ENCODE measurements at regions not wholly inside any gene's neighbourhood (a gene's known extent, or its start where the extent isn't known, plus 50 kb on each side); places are given as distances from the start of the nearest gene placed in this dataset.

DNA sequence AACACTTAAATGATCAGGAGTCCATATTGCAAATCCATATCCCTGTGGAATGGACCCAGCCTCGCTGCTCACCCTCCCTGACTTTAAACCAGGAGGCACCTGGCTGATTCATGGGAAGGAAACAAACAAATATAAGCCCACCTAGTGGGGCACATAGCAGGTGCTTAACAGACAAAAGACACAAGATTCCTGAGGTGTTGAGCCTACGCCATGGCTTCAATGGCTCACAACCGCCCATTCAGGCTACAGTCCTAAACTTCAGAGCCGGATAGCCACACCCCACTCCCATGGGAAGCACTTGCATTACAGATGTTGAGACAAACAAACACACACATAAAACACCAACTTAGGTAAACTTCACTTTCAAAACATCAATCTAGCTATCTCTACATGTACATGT lies 359.9 kb downstream of the ICE1 start:
- H3K27ac Mint-ChIP-seq, result no peak overlapping the region
- H3K4me1 Mint-ChIP-seq, result no peaks in the 10 kb centered on the region
- Histone ChIP-seq H3K4me3 (ENCODE audit: low read length in 2 of 2) (no peak overlapping the region), H3K4me1 (ENCODE audit: insufficient read depth, low read length) (no peaks in the 10 kb centered on the region), H3K27ac (ENCODE audit: low read depth, low read length) (no peak overlapping the region), H3K9me3 (ENCODE audit: control insufficient read depth in 1 of 2, low read length in 2 of 2) (no peaks in the 10 kb centered on the region), H3K27me3 (ENCODE audit: insufficient read depth, low read length) (no peaks in the 10 kb centered on the region), H3K36me3 (ENCODE audit: insufficient read depth, low read length) (no peaks in the 10 kb centered on the region)
- no peak overlapping the region for H3K4me3 Mint-ChIP-seq
- ChIA-PET CTCF (ENCODE audit: partially characterized antibody) (no interaction called here), POLR2A (ENCODE audit: partially characterized antibody) (no interaction called here)
- H3K36me3 Mint-ChIP-seq, result no peaks in the 10 kb centered on the region
- no peaks in the 10 kb centered on the region for H3K27me3 Mint-ChIP-seq
- intact Hi-C loops (cut with micrococcal nuclease), result no loop called here
- DNase-seq, result no peak
- H3K9me3 Mint-ChIP-seq, result peaks cover 2 to 16% (median 7%) of the 10 kb centered on the region in 8 donors

DNA sequence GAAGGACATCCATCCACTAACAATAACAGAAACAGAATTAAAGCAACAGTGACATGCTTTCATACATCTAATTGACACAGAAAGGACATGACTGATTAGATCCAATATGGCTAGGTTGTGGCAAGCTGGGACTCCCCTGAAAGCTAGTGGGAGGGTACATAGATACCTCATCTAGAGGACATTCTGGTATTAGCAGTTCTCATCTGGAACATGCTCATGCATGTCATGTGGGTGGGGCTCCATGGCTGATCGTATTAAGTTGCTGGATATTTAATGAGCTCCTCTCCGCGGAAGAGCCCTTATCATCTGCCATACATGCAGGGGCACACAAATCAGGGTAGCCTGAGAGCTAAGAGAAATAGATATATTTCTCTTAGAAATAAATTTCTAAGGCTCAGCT lies 358.9 kb downstream of the ICE1 start:
- DNase-seq, result no peak
- Mint-ChIP-seq H3K27me3 (no peaks in the 10 kb centered on the region), H3K4me1 (no peaks in the 10 kb centered on the region), H3K36me3 (no peaks in the 10 kb centered on the region), H3K4me3 (no peak overlapping the region), H3K9me3 (peaks cover 0 to 7% (median 2%) of the 10 kb centered on the region in 8 donors), H3K27ac (no peak overlapping the region)
- intact Hi-C loops (cut with micrococcal nuclease), result no loop called here
- Histone ChIP-seq H3K36me3 (ENCODE audit: insufficient read depth, low read length) (no peaks in the 10 kb centered on the region), H3K9me3 (ENCODE audit: control insufficient read depth in 1 of 2, low read length in 2 of 2) (no peaks in the 10 kb centered on the region), H3K4me1 (ENCODE audit: insufficient read depth, low read length) (no peaks in the 10 kb centered on the region), H3K4me3 (ENCODE audit: low read length in 2 of 2) (no peak overlapping the region), H3K27ac (ENCODE audit: low read depth, low read length) (no peak overlapping the region), H3K27me3 (ENCODE audit: insufficient read depth, low read length) (no peaks in the 10 kb centered on the region)
- POLR2A ChIA-PET (ENCODE audit: partially characterized antibody), result no interaction called here
- CTCF ChIA-PET (ENCODE audit: partially characterized antibody), result no interaction called here

DNA sequence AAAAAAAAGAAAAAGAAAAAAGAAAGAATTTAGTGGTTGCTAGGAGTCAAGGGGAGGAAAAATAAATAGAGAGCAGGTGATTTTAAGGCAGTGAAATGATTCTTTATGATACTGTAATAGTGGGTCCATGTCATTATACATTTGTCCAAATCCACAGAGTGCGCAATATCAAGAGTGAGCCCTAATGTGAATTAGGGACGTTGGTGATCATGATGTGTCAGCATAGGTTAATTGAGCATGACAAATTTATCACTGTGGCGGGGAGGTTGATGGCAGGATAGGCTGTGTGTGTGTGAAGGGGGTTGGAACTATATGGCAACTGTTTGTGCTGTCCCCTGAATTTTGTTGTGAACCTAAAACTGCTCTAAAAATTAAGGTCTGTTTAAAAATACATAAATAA lies 357.8 kb downstream of the ICE1 start:
- ChIA-PET POLR2A (ENCODE audit: partially characterized antibody) (no interaction called here), CTCF (ENCODE audit: partially characterized antibody) (no interaction called here)
- intact Hi-C loops (cut with micrococcal nuclease), result no loop called here
- no peaks in the 10 kb centered on the region for H3K27me3 ChIP-seq (ENCODE audit: insufficient read depth, low read length)
- Mint-ChIP-seq H3K9me3 (peaks cover 0 to 2% (median 0%) of the 10 kb centered on the region in 8 donors), H3K27ac (no peak overlapping the region), H3K4me1 (no peaks in the 10 kb centered on the region), H3K36me3 (no peaks in the 10 kb centered on the region), H3K27me3 (peaks cover 0 to 1% of the 10 kb centered on the region in 2 donors), H3K4me3 (no peak overlapping the region)
- no peaks in the 10 kb centered on the region for H3K36me3 ChIP-seq (ENCODE audit: insufficient read depth, low read length)
- DNase-seq, result no peak
- H3K9me3 ChIP-seq (ENCODE audit: control insufficient read depth in 1 of 2, low read length in 2 of 2), result no peaks in the 10 kb centered on the region
- H3K4me1 ChIP-seq (ENCODE audit: insufficient read depth, low read length), result no peaks in the 10 kb centered on the region
- H3K4me3 ChIP-seq (ENCODE audit: low read length in 2 of 2), result no peak overlapping the region
- H3K27ac ChIP-seq (ENCODE audit: low read depth, low read length), result no peak overlapping the region

DNA sequence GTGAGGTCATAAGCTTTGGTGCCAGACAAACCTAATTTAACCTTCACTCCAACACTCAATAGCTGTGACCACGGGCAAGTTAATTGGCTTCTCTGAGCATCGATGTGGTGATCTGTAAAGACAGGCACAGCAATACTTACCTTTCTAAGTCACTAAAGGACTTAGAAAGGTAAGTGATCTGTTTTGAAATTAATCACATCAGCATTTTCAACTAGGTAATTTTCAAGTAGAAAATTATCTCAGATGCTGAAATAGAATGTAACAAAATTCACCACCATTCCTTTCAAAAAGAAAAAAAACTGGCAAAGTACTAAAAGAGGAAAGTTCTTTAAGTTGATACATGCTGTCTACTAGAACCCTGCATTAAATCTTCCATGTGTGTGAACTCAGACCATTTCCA lies 354.5 kb downstream of the ICE1 start:
- Histone ChIP-seq H3K27ac (ENCODE audit: low read depth, low read length) (no peak overlapping the region), H3K36me3 (ENCODE audit: insufficient read depth, low read length) (no peaks in the 10 kb centered on the region), H3K4me3 (ENCODE audit: low read length in 2 of 2) (no peak overlapping the region), H3K27me3 (ENCODE audit: insufficient read depth, low read length) (no peaks in the 10 kb centered on the region), H3K9me3 (ENCODE audit: control insufficient read depth in 1 of 2, low read length in 2 of 2) (no peaks in the 10 kb centered on the region), H3K4me1 (ENCODE audit: insufficient read depth, low read length) (no peaks in the 10 kb centered on the region)
- Mint-ChIP-seq H3K4me3 (no peak overlapping the region), H3K36me3 (no peaks in the 10 kb centered on the region), H3K4me1 (no peaks in the 10 kb centered on the region), H3K27me3 (peaks cover 1 to 2% of the 10 kb centered on the region in 2 donors), H3K27ac (no peak overlapping the region), H3K9me3 (peaks cover 0 to 2% (median 0%) of the 10 kb centered on the region in 8 donors)
- DNase-seq, result no peak
- CTCF ChIA-PET (ENCODE audit: partially characterized antibody), result no interaction called here
- intact Hi-C loops (cut with micrococcal nuclease), result no loop called here
- POLR2A ChIA-PET (ENCODE audit: partially characterized antibody), result no interaction called here

DNA sequence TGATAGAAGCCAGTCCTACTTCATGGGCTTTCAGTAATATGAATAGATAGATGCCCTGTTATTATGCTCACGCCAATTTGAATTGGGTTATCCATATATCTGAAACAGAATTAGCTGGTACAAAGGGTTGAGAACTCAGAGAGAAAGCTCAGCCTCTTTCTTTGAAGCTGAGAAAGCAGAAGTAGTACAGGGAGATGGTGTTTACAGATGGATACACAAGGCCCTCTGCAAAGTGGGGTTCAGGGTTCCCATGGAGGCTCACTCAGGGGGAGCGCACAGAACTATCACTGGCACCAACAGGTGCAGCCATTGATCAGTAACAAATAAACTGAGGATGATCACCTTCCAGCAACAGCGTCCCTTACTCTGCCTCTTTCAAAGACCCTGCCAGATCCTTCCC lies 349.7 kb downstream of the ICE1 start:
- H3K36me3 Mint-ChIP-seq, result no peaks in the 10 kb centered on the region
- CTCF ChIA-PET (ENCODE audit: partially characterized antibody), result no interaction called here
- no peaks in the 10 kb centered on the region for H3K9me3 Mint-ChIP-seq
- intact Hi-C loops (cut with micrococcal nuclease), result no loop called here
- no peak overlapping the region for H3K4me3 Mint-ChIP-seq
- Histone ChIP-seq H3K36me3 (ENCODE audit: insufficient read depth, low read length) (no peaks in the 10 kb centered on the region), H3K27me3 (ENCODE audit: insufficient read depth, low read length) (no peaks in the 10 kb centered on the region), H3K9me3 (ENCODE audit: control insufficient read depth in 1 of 2, low read length in 2 of 2) (no peaks in the 10 kb centered on the region), H3K27ac (ENCODE audit: low read depth, low read length) (no peak overlapping the region), H3K4me3 (ENCODE audit: low read length in 2 of 2) (no peak overlapping the region), H3K4me1 (ENCODE audit: insufficient read depth, low read length) (no peaks in the 10 kb centered on the region)
- no peaks in the 10 kb centered on the region for H3K4me1 Mint-ChIP-seq
- no peak for DNase-seq
- POLR2A ChIA-PET (ENCODE audit: partially characterized antibody), result no interaction called here
- H3K27me3 Mint-ChIP-seq, result peaks cover 1 to 4% of the 10 kb centered on the region in 2 donors
- no peak overlapping the region for H3K27ac Mint-ChIP-seq

DNA sequence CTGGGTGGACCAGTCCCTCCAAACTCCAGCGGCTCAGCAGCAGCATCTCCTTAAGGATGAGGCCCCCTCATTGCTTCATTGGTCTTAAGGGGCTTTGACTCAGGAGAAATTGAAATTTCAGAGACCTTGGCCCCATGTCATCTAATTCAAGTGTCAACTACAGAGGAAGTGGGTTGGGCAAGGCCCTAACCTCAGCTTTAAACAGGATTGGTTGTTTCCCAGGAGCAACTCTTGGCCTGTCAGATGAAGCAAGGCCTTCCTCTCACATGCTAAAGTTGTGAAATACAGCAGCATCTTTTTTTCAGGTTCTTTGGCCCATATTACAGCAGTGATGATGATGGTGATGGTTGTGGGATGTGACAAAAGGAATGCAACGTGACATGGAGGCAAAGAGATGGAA lies 348.3 kb downstream of the ICE1 start:
- peaks cover 0 to 3% (median 0%) of the 10 kb centered on the region in 8 donors for H3K9me3 Mint-ChIP-seq

DNA sequence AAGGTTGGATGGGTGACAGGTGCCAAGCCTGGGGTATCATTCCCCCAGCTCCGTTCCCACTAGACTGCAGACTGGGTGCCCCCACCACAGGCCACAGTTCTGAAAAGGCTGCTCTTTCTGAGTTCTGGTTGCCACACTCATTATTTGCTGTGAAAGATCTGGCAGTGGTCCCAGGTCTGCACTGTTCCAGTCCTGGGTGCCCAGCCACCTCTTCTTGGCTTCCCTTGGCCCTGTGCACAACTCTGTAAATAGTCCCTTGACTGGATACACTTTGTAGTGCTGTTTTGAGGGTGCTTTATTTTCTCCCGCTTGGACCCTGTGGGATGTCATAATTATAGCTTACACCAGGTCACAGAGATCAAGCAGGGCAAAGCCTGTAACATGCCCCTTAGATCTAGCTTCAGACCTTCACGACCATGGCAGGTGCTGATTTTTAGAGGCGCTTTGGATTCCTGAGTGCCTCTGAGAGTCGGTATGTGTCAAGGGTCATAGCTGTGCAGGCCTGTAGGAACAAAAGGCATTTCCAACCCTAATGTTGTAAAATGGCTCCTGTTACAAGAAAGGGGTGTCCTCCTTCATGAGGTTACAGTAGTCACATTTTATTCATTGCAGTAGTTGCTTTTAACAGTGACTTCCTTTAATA lies 344.9 kb downstream of the ICE1 start:
- H3K36me3 Mint-ChIP-seq, result no peaks in the 10 kb centered on the region
- POLR2A ChIA-PET (ENCODE audit: partially characterized antibody), result no interaction called here

More for the DNA sequence above, 348.3 kb downstream of the ICE1 start:
- POLR2A ChIA-PET (ENCODE audit: partially characterized antibody), result no interaction called here
- no peaks in the 10 kb centered on the region for H3K4me1 Mint-ChIP-seq
- H3K36me3 Mint-ChIP-seq, result no peaks in the 10 kb centered on the region
- peaks cover 2 to 4% of the 10 kb centered on the region in 2 donors for H3K27me3 Mint-ChIP-seq
- H3K27ac Mint-ChIP-seq, result peak overlapping the region in 1 of 7 donors; percentile 20
- CTCF ChIA-PET (ENCODE audit: partially characterized antibody), result no interaction called here
- H3K9me3 ChIP-seq (ENCODE audit: control insufficient read depth in 1 of 2, low read length in 2 of 2), result no peaks in the 10 kb centered on the region
- intact Hi-C loops (cut with micrococcal nuclease), result no loop called here
- no peaks in the 10 kb centered on the region for H3K27me3 ChIP-seq (ENCODE audit: insufficient read depth, low read length)
- DNase-seq, result no peak
- H3K36me3 ChIP-seq (ENCODE audit: insufficient read depth, low read length), result no peaks in the 10 kb centered on the region
- no peaks in the 10 kb centered on the region for H3K4me1 ChIP-seq (ENCODE audit: insufficient read depth, low read length)
- H3K27ac ChIP-seq (ENCODE audit: low read depth, low read length), result no peak overlapping the region
- H3K4me3 Mint-ChIP-seq, result no peak overlapping the region
- no peak overlapping the region for H3K4me3 ChIP-seq (ENCODE audit: low read length in 2 of 2)

More for the DNA sequence above, 344.9 kb downstream of the ICE1 start:
- CTCF ChIA-PET (ENCODE audit: partially characterized antibody), result no interaction called here
- Histone ChIP-seq H3K36me3 (ENCODE audit: insufficient read depth, low read length) (no peaks in the 10 kb centered on the region), H3K4me3 (ENCODE audit: low read length in 2 of 2) (no peak overlapping the region), H3K27me3 (ENCODE audit: insufficient read depth, low read length) (no peaks in the 10 kb centered on the region), H3K4me1 (ENCODE audit: insufficient read depth, low read length) (no peaks in the 10 kb centered on the region), H3K27ac (ENCODE audit: low read depth, low read length) (no peak overlapping the region), H3K9me3 (ENCODE audit: control insufficient read depth in 1 of 2, low read length in 2 of 2) (no peaks in the 10 kb centered on the region)
- intact Hi-C loops (cut with micrococcal nuclease), result no loop called here
- peaks cover 0 to 5% (median 0%) of the 10 kb centered on the region in 8 donors for H3K9me3 Mint-ChIP-seq
- peaks cover 6 to 8% of the 10 kb centered on the region in 2 donors for H3K27me3 Mint-ChIP-seq
- no peak overlapping the region for H3K27ac Mint-ChIP-seq
- H3K4me3 Mint-ChIP-seq, result no peak overlapping the region
- DNase-seq, result no peak
- no peaks in the 10 kb centered on the region for H3K4me1 Mint-ChIP-seq

All from CD4-positive, alpha-beta memory T cell (primary cell).